ENCODE measurements at regions not wholly inside any gene's neighbourhood (a gene's known extent, or its start where the extent isn't known, plus 50 kb on each side); places are given as distances from the start of the nearest gene placed in this dataset.

GRCh38 chr3:72212396-72212795 is 427.4 kb upstream of the PROK2 start:
- no peak for TF ChIP-seq CTCF (IDR thresholded peaks at IDR 0.05 in 4 of 5, conservative IDR thresholded peaks at IDR 0.05 in 1 of 5)
- no peak for TF ChIP-seq POLR2A (IDR thresholded peaks at IDR 0.05)

Data from gastrocnemius medialis (tissue), 4 donors.